ENCODE measurements at regions not wholly inside any gene's neighbourhood (a gene's known extent, or its start where the extent isn't known, plus 50 kb on each side); places are given as distances from the start of the nearest gene placed in this dataset.

DNA sequence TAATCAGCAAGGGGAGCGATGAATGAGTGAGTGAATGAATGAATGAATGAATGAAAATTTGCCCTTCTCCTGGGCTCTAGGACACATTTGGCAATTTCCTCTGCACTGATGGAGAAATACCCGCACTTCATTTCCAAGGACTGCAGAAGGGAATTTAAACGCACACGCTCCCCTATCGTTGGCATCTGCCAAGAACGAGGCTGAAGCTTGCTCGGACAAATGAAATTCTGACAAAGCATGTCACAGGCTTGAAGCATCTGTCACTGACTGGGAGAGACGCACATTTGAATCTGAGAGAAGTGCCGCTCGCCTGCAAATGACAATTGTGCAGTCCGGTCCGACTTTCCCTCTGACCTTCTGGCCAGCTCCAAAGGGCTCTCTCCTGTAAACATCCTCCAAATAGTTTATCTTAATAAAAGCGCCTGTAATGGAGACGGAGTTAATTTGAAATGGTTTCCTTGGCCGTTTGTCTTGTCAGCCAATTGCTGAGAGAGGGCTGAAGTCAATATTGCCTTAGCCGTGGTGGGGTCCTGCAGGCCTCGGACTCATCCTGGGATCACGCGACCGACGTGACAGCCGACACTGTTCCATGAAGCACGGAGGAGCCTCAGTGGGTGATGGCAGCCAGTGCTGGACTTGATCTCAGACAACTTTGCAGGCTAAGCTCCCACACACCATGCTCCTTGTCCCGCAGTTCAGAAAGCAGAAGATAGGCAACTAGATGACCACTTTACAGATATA is 260.7 kb downstream of the MN1 start:
- no peak for DNase-seq (ENCODE audit: low read depth)

DNA sequence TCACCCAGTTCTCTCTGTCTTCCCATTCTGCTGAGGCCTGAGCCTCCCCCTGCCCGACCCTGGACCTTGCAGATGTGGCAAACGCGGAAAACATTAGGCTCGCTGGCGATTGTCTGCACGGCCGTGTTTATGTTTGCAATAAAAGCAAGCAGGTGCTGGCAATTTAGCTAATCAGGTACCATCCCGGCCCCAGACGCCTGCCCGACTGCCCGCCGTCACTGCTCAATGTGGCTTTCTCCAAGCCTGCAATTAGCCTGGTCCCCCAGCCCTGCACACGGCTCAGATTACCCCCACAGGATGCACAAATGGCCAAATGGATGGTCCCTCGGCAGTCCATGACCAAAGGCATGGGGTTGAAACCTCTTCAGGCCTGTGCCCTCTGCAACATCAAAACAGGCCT is 259.7 kb downstream of the MN1 start:
- DNase-seq (ENCODE audit: low read depth) = no peak

DNA sequence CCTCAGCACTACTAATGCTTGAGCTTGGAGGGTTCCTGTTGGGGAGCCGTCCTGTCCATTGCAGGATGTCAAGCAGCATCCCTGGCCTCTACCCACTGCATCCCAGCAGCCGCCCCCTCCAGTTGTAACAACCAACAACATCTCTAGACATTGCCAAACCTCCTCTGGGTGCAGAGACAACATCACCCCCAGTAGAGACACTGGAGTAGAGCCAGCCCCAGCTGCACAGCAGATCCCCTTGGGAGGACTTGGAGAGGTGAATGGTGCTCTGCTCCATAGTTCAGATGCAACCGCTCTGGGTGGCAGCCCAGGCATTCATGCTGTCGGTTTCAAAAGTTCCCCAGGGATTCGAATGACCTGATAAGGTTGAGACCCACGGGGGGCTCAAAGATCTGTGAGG is 259.0 kb downstream of the MN1 start:
- DNase-seq (ENCODE audit: low read depth) = no peak

DNA sequence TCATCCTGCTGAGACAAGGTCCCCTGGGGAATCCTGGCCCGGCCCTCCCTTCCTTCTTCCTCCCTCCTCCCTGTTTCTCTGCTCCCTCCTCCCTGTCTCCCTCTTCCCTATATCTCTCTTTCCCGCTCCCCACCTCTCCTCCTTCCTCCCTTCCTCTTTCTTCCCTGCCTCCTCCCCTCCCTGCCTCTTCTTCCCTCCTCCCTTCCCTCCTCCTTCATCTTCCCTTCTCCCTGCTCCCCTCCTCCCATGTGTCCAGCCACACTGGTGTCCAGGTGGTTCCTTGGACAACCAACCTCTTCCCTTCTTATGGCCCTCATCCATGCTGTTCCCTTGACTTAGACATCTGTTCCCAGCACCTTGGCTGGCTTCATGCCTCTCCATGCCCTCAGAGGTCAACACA is 258.1 kb downstream of the MN1 start:
- no peak for DNase-seq (ENCODE audit: low read depth)

DNA sequence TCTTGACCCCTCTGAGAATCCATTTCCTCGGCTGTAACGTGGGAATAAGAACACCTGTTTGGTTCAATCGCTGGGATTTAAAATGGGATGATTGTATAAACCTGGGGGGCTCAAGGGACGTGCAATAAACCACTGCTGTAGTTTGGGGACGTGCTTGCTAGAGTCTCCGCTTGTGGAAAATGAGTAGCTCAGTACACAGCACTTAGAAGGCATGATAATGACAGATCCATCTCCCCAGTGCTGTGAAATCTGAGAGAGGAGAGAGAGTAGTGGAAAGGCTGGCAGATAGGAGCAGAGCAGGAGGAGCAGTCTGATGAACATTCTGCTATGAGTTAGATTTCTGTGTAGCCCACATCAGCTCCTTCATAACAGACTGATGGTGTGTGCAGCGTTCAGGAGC is 256.5 kb downstream of the MN1 start:
- DNase-seq (ENCODE audit: low read depth) = no peak

DNA sequence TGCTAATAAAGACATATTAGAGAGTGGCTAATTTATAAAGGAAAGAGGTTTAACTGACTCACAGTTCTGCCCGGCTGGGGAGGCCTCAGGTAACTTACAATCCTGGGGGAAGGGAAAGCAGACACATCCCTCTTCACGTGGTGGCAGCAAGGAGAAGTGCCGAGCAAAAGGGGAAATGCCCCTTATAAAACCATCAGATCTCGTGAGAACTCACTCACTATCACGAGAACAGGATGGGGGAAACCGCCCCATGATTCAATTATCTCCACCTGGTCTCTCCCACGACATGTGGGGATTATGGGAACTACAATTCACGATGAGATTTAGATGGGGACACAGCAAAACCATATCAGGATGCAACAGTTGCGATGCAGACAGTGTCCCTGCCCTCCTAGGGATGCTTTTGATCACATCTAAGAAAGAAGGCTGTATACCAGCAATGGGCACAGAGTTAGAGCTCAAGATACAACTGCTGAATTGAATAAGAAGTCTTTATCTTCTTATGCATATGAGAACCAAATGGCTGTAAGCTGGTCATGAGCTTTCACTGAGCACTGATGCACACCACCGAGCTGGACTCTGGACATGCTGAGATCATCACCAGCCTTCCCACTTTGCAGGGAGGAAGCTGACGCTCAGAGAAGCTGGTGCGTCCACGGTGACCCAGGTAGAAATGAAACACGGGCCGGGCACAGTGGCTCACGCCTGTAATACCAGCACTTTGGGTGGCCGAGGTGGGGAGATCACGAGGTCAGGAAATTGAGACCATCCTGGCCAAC is 255.2 kb downstream of the MN1 start:
- DNase-seq (ENCODE audit: low read depth) = no peak

DNA sequence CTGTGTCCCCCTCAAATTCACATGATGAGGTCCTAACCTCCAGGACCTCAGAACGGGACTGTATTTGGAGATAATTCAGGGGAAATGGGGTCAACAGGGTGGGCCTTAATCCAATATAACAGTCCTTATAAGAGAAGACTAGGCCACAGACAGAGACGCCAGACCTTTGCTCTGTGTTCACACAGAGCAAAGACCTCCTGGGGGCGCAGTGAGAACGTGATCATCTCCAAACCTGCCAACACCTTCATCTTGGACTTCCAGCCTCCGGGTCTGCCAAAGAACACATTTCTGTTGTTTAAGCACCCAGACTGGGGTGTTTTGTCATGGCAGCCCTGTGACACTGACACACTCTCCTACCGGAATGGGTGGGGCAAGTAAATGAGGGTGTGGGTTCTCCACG is 250.2 kb downstream of the MN1 start:
- DNase-seq (ENCODE audit: low read depth) = no peak

DNA sequence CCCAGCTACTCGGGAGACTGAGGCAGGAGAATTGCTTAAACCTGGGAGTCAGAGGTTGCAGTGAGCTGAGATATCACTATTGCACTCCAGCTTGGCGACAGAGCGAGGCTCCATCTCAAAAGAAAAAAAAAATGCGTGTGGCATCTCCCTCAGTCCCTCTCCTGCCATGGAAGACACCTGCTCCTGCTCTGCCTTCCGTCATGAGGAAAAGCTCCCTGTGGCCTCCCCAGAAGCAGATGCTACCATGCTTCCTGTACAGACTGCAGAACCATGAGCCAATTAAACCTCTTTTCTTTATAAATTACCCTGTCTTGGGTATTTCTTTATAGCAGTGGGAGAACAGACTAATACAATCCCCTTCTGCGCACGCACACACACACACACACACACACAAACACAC is 249.4 kb downstream of the MN1 start:
- no peak for DNase-seq (ENCODE audit: low read depth)

DNA sequence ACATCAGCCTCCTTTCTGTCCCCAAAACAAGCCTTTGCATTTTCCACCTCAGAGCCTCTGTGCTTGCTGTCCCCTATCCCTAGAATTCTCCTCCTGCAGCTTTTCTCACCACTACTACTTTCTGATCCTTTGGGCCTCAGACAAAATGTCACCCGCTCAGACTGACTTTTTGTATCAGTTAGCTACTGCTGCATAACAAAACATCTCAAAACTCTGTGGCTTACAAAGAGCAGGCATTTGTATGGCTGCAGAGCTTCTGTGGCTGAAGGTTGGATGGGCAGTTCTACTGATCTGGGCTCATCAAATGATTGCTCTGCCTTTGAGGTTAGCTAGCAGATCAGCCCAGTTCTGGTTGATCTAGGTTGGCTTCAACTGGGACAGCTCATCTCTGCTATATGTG is 248.7 kb downstream of the MN1 start:
- no peak for DNase-seq (ENCODE audit: low read depth)

DNA sequence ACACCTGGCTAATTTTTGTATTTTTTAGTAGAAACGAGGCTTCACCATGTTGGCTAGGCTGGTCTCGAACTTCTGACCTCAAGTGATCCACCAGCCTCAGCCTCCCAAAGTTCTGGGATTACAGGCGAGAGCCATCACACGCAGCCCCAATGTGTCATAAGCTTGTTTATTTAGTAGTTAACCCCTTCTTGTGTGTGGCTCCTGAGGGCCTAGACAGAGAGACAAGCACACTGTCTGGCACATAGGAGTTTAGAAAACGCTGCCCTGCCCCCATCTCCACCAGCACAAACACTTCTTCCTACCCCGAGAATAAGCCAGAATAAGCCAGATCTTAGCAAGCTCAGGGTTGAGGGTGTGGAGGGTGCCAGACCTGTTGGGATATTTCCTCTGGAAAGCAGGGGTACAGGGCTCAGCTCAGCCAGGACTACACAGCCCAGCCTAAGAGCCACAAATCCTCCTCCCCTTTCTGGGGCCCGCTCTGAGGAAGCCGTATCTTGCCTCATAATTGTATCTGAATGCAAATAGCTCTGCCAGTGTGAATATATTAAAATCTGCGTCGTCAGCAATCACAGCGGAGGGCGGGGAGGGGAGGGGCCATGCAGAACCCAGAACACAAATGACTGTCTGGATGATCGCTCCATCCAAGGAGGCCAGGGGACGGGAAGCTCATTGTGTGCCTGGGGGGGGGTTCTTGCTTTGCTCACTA is 247.3 kb downstream of the MN1 start:
- no peak for DNase-seq (ENCODE audit: low read depth)

DNA sequence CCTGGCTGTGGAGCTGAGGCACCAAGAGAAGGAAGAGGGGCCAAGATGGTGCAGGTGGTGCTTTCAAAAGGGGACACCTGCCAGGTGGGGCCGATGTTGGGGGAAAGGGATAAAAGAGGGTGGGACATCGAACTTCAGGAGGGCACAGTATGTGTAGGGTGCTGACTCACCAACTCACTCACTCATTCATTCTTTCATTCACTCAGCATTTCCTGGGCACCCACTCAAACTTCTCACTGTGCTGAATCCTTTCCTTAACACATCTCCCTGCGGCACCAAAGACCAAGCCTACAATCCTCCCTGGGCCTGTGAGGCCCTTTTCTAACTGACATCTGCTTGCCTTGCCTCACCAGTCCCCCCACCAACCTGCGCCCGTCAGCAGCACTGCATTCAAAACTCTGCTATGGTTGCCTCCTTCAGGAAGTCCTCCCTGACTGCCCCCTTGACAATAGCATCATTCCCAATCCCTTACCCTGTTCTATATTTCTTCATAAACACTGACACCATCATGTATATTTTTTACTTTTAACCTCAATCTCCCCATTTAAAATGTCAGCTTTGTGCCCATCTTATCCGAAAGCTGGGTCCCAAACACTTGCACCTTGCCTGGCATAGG is 246.6 kb downstream of the MN1 start:
- DNase-seq (ENCODE audit: low read depth) = no peak

DNA sequence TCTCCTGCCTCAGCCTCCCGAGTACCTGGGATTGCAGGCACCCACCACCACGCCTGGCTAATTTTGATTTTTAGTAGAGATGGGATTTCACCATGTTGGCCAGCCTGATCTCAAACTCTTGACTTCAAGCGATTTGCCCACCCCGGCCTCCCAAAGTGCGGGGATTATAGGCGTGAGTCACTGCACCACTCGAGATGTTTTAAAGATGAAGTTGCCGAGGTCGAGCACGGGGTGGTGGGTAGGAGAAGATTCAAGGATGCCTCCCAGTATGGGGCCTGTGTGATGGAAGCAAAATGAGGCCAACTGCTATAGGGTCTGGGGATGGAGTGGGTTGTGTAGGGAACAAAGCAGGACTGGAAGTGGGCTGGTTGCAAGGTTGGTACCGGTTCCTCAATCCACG is 245.2 kb downstream of the MN1 start:
- no peak for DNase-seq (ENCODE audit: low read depth)

DNA sequence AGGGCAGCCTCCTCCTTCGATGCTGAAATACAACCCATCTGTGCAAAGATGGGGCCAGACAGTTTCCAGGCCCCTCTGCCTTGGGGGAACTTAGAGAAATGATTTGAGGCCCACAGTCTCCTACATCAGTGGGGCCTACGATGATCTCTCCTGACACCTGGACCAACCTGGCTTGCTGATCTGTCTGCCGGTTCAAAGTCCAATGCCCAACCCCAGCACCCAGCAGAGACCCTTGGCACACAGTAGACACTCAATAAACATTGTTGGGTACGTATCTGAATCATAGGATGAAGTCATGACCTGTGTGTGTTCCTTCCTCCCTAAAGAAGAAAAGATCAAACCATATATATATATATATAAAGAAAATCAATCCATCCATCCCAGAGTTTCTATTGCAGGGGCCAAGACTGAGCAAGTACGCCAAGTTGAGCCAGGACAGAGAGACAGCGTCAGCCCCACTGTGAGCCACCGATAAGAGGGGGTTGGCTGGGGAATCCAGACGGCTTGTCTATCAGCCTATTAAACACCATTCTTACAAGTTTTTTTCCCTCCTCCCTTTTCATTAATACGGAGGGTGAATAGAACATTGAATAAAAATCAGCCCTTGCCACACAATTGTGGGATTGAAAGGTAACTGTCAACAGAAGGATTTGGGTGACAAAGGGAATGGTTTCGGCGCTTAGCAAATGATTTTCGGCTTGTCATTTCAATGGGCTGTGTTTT is 244.1 kb downstream of the MN1 start:
- DNase-seq (ENCODE audit: low read depth) = no peak

DNA sequence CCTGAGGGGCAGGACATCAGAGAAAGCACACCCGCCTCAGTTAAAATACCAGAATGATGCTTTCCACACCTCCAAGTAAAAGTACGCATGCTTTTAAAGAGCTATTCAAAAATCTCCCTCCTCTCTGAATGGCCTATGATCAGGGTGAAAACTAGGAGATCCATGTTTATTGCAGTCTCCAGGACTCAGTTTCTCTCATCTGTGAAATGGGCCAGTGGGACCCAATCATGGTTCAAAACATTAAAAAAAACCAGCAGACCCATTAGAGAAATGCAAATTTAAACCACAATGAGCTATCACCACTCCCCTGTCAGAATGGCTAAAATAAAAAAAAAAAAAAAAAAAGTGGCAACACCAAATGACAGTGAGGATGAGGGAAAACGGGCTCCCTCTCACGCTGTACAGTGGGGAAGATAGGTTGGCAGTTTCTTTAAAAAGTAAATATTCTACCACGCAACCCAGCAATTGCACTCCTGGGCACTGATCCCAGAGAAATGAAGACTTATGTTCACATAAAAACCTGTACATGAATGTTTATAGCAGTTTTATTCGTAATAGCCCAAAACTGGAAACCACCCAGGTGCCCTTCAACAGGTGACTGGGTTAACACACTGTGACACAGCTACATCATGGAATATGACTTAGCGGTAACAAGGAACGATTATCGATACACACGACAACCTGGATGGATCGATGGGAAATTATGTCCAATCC is 242.7 kb downstream of the MN1 start:
- DNase-seq (ENCODE audit: low read depth) = no peak

DNA sequence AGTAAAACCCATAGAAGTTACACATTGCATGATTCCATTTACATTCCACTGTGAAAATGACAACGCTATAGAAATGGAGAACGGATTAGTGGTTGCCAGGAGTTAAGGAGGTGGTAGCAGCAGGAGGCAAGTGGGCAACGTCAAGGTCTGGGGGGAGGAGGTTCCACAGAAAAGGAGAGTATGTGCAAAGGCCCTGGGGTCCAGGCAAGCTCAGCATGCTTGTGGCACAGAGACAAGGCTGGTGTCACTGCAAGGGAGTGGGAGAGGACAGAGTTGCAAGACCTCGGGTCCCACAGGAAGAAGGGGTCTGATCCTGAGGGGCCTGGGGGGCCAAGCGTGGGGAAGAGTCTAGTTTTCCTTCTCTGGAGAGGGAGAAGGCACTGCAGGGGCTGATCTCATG is 240.8 kb downstream of the MN1 start:
- DNase-seq (ENCODE audit: low read depth) = no peak

DNA sequence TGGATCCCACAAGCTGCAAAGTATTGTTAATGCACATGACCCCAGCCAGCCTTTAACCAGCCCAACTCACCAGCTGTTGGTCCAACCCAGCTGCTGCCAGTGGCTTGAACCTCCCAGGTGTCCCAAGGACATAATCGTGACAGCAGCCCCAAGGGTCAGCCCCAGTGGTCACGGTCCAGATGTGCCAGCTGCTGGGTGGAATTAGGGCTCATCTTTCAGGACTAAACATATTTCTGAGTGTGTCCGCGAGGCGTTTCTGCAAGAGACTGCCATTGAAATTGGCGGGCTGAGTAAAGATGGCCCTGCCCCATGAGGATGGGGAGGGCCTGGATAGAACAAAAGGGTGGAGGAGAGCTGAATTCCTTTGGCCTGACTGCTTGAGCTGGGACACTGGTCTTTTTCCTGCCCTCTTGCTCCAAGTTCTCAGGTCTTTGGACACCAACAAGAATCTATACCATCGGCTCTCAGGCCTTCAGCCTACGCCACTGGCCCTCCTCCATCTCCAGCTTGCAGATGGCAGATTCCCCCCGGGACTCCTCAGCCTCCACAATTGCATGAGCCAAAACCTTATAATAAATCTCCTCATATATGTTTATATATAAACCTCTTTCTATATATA is 240.2 kb downstream of the MN1 start:
- no peak for DNase-seq (ENCODE audit: low read depth)

DNA sequence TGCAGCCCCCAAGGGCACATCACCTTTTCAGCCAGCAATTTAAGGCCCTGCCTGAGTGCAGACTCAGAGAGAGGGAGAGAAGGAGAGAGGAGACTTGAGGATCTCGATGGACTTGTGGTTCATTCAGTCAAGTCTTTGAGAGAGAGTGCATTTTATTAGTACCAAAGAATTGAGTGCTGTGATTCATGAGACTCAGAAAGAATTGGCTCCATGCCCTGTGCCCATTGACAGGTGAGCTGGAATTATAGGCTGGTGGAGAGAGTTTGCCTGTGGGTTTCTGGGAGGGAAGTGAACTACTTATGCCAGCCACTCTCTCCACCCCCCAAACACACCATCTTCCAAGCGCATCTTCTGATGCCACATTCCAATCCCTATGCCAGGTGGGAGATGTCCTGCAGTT is 236.8 kb downstream of the MN1 start:
- no peak for DNase-seq (ENCODE audit: low read depth)

DNA sequence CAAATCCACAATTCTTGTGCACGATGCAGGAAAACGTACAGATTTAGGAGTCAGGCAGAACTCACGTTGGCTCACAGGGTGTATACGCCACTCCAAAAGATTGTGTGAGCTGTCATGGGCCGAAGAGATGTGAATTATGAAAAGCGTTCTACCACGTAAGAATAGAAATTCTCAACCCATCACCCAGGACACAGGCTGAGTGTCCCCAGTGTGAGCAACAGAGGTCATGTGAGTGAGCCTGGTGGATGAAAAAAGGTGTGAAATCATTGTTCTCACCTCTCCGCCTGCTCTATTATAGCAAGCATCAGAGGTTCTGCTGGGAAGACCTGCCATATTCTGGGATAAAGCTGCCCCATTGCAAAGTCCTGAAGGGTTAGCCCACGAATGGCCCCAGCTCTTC is 235.0 kb downstream of the MN1 start:
- DNase-seq (ENCODE audit: low read depth) = no peak

DNA sequence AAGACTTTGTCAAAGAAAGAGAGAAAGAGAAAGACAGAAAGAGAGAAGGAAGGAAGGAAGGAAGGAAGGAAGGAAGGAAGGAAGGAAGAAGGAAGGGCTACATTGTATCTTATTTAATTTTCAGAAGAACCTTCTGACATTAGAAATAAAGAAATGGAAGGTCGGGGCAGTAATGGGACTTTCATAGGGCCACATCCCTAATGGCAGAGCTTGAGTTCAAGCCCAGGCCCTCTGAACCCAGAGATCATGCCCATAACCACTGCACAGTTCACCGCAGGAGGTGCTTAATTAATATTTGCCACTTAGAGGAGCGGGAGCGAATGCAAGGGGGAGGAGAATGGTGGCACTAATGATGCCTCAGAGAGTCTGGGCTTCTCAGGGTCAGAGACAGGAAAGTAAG is 233.3 kb downstream of the MN1 start:
- no peak for DNase-seq (ENCODE audit: low read depth)

DNA sequence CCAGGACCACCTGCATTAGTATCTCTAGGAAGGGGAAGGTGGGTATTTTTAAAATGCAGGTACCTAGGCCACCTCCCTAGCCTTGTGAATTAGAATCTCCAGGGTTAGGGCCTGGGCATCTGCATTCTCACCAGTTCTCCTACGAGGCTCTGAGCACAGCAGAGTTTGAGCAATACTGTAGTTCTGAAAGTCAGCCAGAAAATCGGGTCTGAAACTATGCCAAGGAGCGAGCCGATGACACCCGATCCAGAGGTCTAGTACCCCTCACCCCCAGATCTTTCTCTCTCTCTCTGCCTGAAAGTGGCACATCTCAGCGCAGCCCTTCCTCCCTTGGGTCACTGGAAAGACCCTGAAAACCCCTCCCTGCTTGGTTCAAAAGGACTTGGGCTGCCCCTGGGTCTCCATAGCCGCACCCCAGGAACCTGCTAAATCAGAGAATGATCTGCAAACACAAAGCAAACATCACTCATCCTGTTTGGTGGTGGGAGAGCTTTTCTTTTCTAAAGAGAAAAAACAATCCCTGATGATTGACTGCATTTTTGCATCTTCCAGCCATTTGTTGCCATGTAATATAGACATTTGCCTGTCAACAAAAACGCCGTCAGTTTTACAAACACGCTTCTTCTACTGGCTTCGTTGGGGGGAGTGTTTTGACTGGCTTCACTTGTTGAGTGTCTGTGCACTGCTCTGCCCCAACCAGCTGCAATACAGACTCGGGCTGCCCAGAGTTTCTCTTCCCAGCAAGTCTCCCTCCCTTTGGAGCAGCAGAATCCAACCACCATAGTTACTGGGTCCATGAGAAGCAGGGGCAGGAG is 229.9 kb downstream of the MN1 start:
- no peak for DNase-seq (ENCODE audit: low read depth)
